Hippocampal formation (tissue), 2 donors: ENCODE measurements at regions not wholly inside any gene's neighbourhood (a gene's known extent, or its start where the extent isn't known, plus 50 kb on each side); places are given as distances from the start of the nearest gene placed in this dataset.

Experiments
- DNase-seq, 2 donors: peaks; one replicate each; lab custom pipeline; 2025; lab: John Stamatoyannopoulos, UW

DNA sequence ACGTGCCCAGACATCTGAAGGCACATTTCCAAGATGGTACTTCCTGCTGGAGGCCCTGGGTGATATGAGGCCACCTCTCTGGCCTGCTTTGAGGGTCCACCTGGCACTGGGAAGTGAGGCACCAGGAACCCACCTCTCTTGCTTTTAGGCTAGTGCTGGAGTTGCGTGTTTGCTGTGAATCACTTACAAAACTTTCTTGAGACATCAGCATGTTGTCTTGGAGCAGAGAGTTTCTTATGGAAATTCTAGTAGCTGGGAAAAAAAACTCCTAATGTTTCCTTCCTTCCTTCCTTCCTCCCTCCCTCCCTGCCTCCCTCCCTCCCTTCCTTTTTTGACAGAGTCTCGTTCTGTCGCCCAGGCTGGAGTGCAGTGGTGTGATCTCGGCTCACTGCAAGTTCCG is 341.3 kb downstream of the MIAT start:
- DNase-seq = no peak

DNA sequence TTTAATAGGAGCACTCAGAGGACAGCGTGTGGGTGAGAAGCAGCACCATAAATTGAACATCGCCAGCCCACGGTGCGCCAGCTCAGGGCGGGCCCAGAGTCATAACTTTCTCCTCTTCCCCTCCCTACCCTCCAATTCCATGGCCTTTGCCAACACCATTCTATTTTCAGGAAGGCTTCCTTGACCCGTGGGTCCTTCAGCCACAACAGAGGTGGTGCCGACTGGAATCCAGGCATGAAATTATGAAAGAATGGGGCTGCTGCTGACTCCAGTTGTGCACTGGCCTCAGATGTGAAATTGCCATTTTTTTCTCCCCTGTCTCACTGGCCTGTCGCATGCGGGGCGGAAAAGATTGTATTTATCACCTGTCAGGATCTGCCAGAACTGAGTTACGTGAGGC is 345.9 kb downstream of the MIAT start:
- DNase-seq = no peak

DNA sequence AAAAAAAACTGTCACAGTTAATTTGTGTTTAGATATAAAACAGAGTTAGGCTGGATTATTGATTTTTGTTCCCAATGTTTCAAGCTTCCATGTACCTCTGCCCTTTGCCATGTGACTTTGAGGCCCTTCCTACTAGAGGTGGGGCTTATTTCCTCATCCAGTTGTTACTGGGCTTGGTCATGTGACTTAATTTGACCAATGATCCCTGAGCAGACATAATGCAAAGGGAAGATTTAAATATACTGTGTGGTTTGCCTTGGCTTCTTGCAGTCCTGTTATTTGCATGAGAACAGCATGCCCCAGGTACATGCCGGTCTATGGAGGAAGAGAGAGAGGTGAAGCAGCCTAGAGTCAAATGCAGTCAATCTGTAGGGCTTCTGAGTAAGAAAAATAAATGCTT is 347.0 kb downstream of the MIAT start:
- DNase-seq = no peak

DNA sequence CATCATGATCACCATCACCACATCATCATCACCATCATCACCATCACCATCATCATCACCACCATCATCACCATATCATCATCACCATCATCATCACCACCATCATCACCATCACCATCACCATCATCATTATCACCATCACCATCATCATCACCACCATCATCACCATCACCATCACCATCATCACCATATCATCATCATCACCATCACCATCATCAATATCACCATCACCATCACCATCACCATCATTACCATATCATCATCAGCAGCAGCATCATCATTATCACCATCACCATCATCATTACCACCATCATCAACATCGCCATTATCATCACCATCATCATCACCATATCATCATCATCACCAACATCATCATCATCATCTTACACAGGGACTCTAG is 351.1 kb downstream of the MIAT start:
- no peak for DNase-seq

- DNase-seq = no peak
Observed at GRCh38 chr22:27011133-27011532, 353.7 kb downstream of the MIAT start.

- DNase-seq = no peak
Observed at GRCh38 chr22:27011717-27012116, 354.3 kb downstream of the MIAT start.

DNA sequence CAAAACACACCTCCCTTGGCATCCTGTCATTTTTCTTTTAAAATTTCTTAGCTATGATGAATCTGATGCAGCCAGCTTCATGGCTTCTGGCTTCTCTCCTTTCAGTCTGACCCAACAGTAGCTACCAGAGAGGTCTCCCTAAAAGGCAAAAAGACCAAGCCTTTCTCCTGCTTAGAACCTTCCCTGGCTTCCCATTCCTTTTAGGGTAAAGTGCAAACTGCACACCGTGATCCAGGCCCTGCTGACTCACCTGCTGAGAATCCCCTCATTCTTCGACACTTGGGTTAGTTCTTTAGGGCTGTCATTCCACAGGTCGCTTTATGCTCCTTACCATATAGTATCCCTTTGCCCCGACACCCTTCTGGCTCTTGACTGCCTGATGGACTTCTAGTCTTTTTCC is 362.4 kb downstream of the MIAT start:
- DNase-seq = no peak

- no peak for DNase-seq
Observed at GRCh38 chr22:27022274-27022895, 365.0 kb downstream of the MIAT start.

DNA sequence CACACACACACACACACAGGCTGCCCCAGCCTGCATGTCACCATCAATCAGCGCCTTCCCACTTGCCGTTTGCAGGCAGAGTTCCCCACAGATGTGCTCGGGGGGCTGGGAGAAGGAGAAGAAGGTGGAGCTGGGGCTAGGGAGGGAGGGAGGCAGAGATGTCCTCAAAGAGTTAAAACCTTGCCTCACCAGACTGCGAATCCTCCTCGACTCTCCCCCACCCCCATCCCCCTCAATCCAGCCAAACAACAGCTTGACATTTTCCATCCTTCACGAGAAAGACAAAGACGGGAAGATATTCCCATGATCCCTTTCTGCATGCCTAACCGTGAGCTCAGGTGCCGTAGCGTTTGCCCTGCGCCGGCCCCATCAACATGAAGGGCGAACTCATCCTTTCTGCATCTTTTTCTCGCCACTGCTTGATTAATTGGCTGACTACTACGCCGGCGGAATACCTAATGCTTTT is 365.5 kb downstream of the MIAT start:
- DNase-seq = no peak

DNA sequence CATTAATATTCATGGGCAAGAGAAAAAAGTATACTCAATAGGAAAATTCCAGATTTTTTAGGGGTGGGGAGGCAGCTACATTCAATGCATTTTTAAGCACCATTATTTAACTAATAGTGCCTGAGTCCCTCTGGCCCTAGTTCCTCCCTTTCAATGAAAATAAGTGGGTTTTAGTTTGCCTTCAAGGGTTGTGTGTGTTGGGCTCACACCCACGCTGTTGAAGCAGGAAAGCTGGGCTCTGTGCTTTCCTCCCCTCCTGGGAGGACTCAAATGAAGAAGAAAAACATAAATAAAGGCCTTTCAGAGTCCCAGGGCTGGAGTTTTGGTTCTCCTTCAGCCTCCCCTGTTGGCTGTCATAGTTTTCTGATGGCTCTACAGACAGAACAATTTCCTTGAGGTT is 366.2 kb downstream of the MIAT start:
- DNase-seq = no peak

- DNase-seq = no peak
Observed at GRCh38 chr22:27024982-27025381, 367.6 kb downstream of the MIAT start.

- no peak for DNase-seq
Observed at GRCh38 chr22:27028093-27028492, 370.7 kb downstream of the MIAT start.

DNA sequence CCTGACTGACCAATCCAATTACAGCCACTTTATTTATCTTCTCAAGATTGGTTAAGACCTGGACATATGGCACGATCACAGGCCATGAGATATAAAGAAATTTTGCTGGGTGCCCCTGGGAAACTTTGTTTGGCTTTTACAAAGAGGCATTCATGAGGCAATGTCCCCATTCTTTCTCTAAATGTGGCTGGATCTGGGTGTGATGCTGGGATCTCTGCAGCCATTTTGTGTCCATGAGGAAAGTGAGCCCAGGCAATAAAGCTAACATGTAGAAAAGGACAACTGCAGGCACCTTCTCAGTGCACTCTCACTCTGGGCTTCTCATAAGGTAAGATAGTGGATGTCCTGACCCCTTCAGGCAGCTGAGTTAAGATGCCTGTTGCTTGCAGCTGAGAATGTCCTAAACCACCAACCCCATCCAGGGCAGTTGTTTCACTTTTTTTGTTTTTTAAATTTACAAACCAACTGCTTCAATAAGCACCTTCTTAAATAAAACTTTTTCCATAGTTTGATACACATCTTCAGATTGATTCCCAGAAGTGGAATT is 372.3 kb downstream of the MIAT start:
- DNase-seq = no peak

- peak; percentile 46 to 74 for DNase-seq
Observed at GRCh38 chr22:27032091-27032761, 374.8 kb downstream of the MIAT start.

DNA sequence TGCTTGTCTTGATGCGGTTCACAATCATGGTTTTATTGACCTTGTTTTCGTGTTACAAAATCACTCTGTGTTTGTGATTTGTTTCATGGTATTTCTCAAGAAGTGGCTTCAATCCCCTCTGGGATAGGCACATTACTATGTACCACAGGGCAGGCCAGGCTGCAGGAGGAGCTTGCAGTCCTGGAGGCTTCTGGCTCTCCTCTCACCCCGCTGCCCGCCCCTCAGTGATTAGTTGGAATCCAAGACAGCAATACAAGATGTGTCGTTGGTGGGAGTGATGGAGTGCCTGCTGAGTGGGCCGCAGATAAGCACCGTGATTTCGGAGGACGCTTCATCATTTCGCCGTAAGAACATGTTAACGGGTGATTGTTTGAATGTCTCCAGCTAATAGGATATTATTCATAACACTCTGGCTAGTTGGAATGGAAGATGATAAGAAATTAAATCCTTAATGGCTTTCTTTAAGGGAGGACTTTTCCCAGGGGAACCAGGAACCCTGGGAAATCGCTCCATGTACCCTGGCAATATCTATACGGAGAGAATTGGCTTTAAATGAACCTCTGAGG is 384.4 kb downstream of the MIAT start:
- DNase-seq = no peak

GRCh38 chr22:27043262-27043661 is 385.9 kb downstream of the MIAT start:
- DNase-seq = no peak

DNA sequence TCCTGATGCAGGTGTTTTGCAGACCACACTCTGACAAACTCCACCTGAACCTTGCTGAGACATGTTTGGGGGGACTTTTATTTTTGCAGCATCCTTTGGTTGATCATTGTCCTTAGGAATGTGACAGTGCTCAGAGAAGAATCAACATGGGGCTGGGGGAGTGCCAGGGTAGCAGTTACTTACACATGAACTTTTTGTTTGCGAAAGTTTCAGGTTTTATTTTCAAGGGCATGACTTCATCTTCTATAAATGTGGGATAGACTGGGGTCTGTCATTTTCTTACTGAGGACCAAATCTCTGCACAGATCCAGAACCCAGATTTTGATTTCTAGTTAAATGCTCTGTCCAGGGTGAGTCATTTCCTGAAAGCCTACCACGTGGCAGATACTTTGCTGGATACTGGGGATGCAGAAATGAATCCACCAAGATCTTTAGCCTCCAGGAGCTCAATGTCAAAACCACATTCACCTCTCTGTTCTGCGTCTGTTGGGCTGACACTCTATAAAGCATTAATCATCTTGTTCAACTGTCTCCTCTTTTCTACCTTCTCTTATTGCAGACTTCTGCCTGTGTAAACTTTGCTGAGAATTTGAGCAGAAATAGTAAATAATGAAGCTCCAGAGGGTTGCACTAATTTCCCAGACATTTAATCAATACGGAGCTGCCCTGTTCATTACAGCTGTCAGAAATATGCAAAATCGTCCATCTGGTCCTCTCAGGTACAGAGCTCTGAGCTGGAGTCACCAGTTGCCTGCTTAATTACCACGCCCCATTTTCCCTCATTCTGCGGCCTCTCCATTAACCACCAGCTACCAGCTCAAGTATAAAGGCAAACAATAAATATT is 387.9 kb downstream of the MIAT start:
- no peak for DNase-seq

DNA sequence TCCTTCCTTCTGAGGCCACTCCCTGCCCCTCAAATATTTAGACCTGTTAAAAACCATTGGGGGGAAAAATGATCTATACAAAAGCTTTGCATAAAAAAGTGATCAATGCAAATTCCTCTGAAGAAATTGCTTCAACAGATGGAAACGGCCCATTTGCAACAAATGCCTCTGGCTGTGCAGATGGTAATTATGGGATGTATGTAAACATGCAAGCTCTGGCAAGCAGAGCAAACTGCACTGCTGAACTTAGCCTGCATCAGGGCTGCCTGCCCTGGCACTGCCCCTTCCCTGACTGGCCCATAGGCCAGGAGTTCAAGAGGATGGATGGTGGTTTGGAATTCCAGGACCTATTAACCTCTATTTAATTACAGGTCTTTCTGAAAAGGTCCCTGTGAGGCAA is 388.7 kb downstream of the MIAT start:
- no peak for DNase-seq

DNA sequence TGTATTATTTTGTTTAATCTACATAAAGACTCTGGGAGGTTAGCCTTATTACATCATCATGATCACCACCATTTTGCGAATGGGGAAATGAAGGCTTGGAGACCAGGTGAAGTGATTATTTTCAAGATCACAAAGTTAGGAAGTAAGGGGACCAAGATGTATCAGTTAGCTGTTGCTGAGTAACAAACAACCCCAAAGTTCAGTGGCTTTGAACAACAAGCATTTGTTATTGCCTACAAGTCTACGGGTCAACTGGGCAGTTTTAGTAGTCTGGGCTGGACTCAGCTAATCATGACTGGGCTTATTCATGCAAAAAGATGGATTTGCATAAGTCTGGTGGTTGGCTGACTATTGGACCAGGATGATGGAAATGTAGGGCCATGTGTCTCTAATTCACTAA is 389.2 kb downstream of the MIAT start:
- no peak for DNase-seq

DNA sequence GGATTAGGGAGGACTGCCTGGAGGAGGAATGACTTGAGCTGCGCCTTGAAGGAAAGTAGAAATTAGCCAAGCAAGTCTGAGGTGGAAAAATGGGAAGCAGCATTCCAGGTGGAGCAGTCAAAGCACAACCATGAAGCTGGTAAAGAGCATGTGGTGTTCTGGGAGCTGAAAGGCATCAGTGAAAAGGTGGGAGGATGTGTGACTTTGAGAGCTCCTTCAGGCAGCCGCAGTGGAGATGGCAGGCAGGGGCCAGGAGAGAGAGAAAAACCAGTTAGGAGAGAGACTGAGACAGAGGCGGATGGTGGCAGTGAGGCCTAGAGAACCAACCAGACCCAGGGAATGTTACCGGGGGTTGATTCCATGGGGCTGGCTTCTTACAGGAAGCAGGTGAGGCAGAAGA is 393.4 kb downstream of the MIAT start:
- no peak for DNase-seq

- no peak for DNase-seq
Observed at GRCh38 chr22:27051407-27051806, 394.0 kb downstream of the MIAT start.

DNA sequence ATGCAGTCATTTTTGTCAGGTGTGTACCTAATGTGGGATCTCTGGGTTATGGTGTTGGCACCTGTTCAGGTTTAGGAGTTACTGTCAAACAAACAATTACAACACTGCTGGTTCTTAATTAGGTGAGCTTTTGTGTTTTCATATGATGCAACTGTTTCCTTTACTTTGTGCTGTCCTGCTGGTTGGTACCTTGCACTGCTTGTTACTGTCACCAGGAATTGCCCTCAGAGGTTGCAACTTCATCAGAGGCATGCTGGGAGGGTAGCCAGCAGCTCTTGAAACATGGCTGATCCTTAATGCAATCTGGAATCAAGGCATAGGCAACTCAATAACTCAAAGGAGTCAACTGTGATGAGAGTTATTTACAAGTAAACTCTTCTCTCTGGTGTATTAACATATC is 400.3 kb downstream of the MIAT start:
- DNase-seq = no peak
